Retina (tissue), 1 donor: ENCODE measurements at regions not wholly inside any gene's neighbourhood (a gene's known extent, or its start where the extent isn't known, plus 50 kb on each side); places are given as distances from the start of the nearest gene placed in this dataset.

Experiments used
- DNase-seq: peaks from one replicate; pipeline ENCODE4 v3.0.0-alpha.2; 2016

DNA sequence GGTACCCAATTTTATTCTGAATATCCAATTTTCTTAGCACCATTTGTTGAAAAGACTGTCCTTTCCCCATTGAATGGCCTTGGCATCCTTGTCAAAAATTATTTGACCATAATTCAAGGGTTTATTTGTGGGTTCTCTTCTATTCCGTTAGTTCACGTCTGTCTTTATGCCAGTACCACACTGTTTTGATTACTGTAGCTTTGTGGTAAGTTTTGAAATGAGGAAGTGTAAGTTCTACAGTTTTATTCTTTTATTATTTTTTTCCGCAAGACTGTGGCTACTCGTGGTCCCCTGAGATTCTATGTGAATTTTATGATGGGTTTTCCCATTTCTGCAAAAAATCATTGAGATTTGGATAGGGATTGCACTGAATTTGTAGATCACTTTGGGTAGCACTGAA lies 402.6 kb downstream of the PLK2 start:
- no peak for DNase-seq

GRCh38 chr5:58056546-58056945 lies 403.3 kb downstream of the PLK2 start:
- DNase-seq, result no peak

DNA sequence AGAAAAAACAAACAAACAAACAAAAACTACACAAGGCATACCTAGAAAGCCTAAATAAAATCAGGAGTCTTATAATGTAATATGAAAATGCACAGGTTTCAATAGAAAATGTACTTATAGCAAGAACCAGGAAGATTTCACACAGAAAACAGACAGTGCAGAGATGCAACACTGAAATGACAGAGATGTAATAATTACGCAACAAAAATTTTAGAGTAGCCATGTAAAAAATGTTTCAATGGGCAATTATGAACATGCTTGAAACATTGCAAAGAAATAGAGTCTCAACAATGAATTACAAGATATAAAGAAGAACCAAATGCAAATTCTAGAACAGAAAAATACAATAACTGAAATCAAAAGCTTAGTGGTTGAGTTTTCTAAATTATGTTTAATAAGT lies 405.9 kb downstream of the PLK2 start:
- no peak for DNase-seq

DNA sequence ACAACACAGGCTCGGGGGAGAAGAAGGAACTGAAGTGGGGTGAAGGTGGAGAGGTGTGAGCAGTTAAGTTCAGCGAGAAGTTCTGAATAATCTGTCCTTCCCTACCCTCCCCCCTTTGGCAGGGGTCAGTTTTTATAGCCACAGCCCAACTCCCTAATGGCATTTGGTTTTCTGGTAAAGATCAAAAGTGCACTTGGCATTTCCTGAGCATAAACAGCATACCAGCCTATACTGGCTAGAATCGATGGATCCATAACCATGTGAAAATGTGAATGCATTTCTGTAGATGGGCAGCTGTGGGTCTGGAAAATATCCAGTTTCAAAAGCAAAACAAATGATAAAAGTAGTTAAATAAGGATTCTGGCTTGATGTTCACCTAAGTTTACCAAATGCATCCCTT lies 410.9 kb downstream of the PLK2 start:
- DNase-seq, result no peak

GRCh38 chr5:58048185-58048925 lies 411.5 kb downstream of the PLK2 start:
- no peak for DNase-seq

DNA sequence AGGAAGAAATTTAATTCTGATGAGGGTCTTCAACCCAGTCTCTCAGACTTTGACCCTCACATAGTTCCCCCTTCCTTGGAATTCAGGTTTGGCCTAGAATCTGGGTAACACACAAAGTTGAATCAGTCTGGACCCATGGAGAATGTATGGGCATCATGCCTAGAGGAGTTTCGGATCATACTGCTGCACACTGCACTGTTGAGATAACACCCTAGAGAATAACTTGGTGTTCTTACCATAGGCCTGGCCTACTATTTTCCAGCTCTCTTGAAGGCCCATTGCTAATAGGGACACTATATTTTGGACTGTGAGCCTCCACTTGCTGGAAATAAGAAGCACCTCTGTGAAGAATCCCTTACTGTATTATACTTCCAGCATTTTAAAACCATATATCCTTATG lies 413.5 kb downstream of the PLK2 start:
- no peak for DNase-seq

DNA sequence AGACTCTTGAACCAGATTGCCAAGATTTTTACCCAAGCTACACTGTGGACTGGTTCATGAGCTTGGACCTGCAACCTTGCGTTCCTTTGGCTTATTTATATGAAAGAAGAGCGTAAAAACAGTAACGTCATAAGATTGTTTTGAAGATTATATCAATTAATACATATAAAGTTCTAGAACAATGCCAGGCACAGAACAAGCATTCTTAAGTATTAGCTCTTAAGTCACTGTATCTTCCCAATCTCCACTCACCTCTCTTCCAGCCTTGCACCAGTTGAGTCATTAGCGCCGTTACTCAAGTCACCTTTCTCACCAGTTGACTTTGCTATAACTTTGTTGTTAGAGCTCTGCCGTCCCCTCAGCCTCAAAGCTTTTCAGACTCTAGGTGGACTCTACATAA lies 415.7 kb downstream of the PLK2 start:
- DNase-seq, result no peak

GRCh38 chr5:58043032-58043945 lies 416.6 kb downstream of the PLK2 start:
- DNase-seq, result no peak

GRCh38 chr5:58041884-58042283 lies 418.0 kb downstream of the PLK2 start:
- DNase-seq, result no peak

GRCh38 chr5:58040846-58041245 lies 419.0 kb downstream of the PLK2 start:
- no peak for DNase-seq

DNA sequence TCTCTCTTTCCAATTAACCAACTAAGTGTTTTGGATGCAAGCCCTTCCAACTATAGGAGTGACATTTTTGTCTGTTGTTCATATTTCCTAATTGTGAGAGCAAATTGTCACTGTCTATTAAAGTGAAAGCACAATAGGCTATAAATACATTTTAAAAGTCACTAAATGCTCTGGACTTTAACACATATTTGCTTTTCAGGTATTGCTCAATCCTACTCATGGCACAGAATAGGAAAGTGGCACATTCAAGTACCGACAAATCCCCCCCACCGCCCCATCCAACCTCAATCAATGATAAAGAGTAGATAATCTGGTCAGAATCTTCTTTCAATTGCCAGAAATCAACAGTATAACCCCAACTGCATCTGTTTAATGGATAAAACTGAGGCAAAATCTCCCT lies 419.8 kb downstream of the PLK2 start:
- no peak for DNase-seq

GRCh38 chr5:58037899-58038298 lies 422.0 kb downstream of the PLK2 start:
- no peak for DNase-seq

- no peak for DNase-seq
Observed at GRCh38 chr5:58025809-58026208, 434.1 kb downstream of the PLK2 start.

DNA sequence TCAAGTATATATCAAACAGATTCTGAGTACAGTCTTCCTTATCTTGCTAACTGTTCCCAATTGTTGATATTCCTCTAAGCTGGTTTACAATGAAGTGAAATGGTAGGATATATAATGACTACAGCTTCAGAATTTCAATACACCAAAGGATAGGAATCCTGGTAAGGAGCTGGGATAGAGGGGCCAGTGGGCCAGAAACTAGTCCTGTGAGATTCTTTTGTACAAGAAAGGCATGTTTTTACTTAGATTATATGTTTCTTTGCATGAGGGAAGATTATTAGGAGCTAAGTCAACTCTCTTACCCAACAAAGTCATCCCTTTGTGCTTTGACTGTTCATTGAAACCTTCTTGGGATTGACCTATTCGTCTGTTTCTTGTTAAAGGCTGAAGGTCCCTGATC lies 435.7 kb downstream of the PLK2 start:
- DNase-seq, result no peak

GRCh38 chr5:58022055-58022454 lies 437.8 kb downstream of the PLK2 start:
- no peak for DNase-seq

DNA sequence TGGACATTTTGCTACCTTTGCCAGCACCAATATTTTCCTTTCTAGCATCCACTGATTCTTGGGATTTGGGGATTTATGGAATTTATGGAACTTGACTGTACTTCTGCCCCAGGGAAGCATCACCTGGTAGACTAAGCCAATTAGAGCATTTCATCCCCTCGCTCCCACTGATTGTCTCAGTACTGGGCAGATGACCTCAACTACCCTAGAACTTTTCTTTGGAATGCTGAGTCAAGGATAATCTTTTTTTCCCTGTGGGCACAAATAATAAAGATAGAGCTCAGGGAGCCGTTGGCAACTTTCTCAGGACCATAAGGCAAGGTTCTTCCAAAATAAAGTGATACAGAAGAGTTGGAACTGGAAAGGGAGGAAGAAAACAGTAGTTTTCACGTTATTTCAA lies 438.4 kb downstream of the PLK2 start:
- DNase-seq, result no peak

GRCh38 chr5:58019614-58020013 lies 440.3 kb downstream of the PLK2 start:
- DNase-seq, result no peak

GRCh38 chr5:58018016-58018415 lies 441.9 kb downstream of the PLK2 start:
- DNase-seq, result no peak

DNA sequence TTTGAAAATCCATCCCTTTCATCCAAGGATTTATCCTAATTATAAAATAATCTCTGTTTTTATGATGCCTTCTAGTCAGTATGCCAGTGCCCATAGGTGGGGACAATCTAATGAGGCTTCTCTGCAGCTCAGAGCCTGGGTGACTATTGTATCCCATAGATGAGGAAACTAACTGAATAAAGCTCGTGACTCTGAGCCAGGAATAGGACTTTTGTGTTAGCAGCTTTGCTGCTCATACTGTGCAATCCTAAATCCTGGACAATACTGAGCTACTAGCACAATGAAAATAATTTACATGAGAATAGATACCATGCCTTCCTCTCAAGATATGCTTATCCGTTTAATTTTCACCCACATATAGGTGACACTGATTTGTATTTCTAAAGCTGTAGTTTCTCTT lies 443.0 kb downstream of the PLK2 start:
- no peak for DNase-seq

GRCh38 chr5:58016358-58016757 lies 443.5 kb downstream of the PLK2 start:
- DNase-seq, result no peak

GRCh38 chr5:58015175-58015574 lies 444.7 kb downstream of the PLK2 start:
- DNase-seq, result no peak

DNA sequence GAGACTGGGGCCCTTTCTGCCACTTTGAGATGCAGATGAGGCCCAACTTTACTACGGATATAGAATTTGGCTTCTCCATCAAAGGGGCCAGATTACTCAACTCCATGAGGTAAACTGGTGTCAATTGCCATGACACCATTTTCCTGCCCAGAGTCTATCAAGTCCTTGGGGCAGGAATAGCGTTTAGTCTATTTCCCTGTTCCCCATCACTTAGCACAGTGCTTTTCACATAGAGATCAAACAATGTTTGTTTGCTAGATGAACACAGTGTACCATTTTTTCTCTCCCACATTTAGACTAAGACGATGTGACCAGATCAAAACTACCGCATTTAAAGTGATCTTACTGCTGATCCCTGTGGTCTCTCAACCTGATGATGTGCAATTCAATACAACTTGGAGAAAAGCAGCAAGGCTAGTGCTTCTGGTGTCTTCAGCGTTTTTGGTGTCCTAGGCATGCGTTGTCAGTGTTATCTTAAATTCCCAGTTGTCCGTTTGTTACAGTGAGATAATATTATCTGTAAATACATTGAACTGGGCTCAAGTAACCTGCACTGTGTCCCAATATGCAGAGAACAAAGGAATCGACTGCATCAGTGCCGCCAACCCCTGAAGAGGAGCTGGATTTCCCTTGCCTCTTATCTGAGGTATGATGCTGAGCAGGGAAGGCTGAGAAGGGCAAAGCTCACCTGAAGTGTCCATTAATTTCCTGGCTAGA lies 446.2 kb downstream of the PLK2 start:
- DNase-seq, result no peak

DNA sequence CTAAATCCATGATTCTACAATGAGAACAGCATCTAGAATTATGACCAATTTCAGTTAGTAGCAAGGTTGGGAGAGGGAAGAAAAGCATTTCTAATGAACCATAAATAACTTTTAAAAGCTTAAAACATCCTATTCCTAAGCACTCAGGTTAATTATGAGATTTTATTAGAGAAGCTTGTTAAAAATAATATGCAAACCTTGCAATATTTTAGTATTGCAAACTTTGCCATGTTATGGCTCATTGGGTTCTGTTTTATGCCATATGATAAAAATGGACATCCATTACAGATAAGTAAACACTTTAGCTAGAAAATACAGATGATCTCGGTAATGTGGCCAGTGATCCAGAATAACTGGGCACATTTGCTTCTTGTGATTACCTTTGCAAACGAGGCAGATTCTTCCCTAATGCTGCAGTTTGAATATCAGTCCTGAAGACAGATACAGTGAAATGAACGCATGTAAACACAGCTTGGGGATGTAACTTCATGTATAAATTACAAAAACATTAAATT lies 447.0 kb downstream of the PLK2 start:
- no peak for DNase-seq
